ENCODE measurements at regions not wholly inside any gene's neighbourhood (a gene's known extent, or its start where the extent isn't known, plus 50 kb on each side); places are given as distances from the start of the nearest gene placed in this dataset.

- Histone ChIP-seq H3K9me3 (ENCODE audit: insufficient read depth, low read length) (no peaks in the 10 kb centered on the region), H2AFZ (ENCODE audit: low read depth, low read length) (no peak overlapping the region), H3K4me3 (ENCODE audit: low read length) (no peak overlapping the region), H3K27me3 (ENCODE audit: low read depth, low read length) (peaks cover 71% of the 10 kb centered on the region), H3K4me2 (ENCODE audit: low read length) (no peak overlapping the region), H3K9ac (ENCODE audit: low read length) (no peak overlapping the region), H3K4me1 (ENCODE audit: low read length) (no peaks in the 10 kb centered on the region), H4K20me1 (ENCODE audit: insufficient read depth, low read length) (no peaks in the 10 kb centered on the region), H3K36me3 (replicated peaks; ENCODE audit: low read depth, low read length) (no peaks in the 10 kb centered on the region), H3K27ac (ENCODE audit: low read length) (no peak overlapping the region), H3K79me2 (ENCODE audit: low read length) (no peaks in the 10 kb centered on the region)
- TF ChIP-seq EZH2phosphoT487 (IDR thresholded peaks at IDR 0.05; ENCODE audit: low read depth) (no peak), CTCF (IDR thresholded peaks at IDR 0.05; ENCODE audit: low read depth, low read length) (no peak)
Observed at GRCh38 chr18:49668574-49669275, 106.9 kb downstream of the LIPG start.

DNA sequence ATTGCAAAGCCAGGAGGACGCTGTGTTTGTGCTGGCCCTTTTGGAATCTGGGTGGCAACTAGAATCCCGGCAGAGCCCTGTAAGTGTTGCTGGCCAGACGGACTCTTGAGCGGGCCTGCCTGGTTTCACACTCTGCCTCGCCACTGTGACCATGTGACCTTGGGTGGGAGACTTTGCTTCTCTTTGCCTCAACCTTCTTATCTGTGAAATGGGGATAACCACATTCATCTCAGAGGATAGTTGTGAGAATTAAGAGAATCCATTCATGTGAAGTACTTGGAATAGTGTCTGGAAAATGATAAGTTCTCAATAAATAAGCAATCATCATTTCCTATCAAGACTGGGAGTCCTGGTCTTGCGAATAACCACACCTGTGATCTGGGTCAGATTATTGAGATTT is 105.6 kb downstream of the LIPG start:
- Histone ChIP-seq H3K27ac (ENCODE audit: low read length) (no peak overlapping the region), H3K9ac (ENCODE audit: low read length) (no peak overlapping the region), H3K9me3 (ENCODE audit: insufficient read depth, low read length) (no peaks in the 10 kb centered on the region), H3K36me3 (replicated peaks; ENCODE audit: low read depth, low read length) (no peaks in the 10 kb centered on the region), H3K4me1 (ENCODE audit: low read length) (no peaks in the 10 kb centered on the region), H3K27me3 (ENCODE audit: low read depth, low read length) (peaks cover 59% of the 10 kb centered on the region), H3K79me2 (ENCODE audit: low read length) (no peaks in the 10 kb centered on the region), H3K4me3 (ENCODE audit: low read length) (no peak overlapping the region), H2AFZ (ENCODE audit: low read depth, low read length) (no peak overlapping the region), H3K4me2 (ENCODE audit: low read length) (no peak overlapping the region), H4K20me1 (ENCODE audit: insufficient read depth, low read length) (no peaks in the 10 kb centered on the region)
- TF ChIP-seq EZH2phosphoT487 (IDR thresholded peaks at IDR 0.05; ENCODE audit: low read depth) (no peak), CTCF (IDR thresholded peaks at IDR 0.05; ENCODE audit: low read depth, low read length) (no peak)

DNA sequence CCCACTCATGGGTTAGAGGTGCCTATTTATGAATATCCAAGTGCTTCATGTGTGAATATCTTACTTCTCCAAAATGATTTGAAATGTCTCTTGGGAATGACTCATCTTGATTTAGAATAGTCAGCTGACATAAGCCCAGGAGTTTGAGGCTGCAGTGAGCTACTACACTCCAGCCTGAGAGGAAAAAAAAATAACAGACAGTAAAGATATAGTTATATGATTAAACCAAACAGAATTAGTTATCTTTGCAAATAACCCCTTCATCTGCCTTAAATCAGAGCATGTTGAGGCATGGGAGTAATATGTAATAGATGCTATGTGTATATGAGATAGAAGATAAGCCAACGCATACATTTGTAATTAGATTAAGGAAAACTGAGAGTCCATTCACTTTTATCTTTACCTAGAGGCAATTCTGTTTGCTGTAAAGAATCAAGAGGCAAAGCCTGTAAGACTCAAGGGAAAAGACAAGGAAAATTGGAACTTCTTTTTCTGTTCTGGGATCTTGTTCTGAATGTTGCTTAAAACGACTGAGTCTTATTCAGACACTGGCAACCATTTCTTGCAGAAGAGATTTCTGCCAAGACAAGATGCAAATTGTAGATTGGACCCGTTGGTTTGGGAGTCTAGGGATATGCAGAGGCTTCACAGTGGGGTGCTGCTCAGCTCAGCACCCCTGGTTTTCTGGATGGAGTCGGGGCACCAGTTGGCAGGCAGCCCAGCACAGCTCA is 104.4 kb downstream of the LIPG start:
- TF ChIP-seq EZH2phosphoT487 (IDR thresholded peaks at IDR 0.05; ENCODE audit: low read depth) (no peak), CTCF (IDR thresholded peaks at IDR 0.05; ENCODE audit: low read depth, low read length) (no peak)
- no peak overlapping the region for H3K4me3 ChIP-seq (ENCODE audit: low read length)

More for the DNA sequence above, 104.4 kb downstream of the LIPG start:
- no peaks in the 10 kb centered on the region for H3K36me3 ChIP-seq (replicated peaks; ENCODE audit: low read depth, low read length)
- H3K27me3 ChIP-seq (ENCODE audit: low read depth, low read length), result peaks cover 55% of the 10 kb centered on the region
- no peaks in the 10 kb centered on the region for H3K79me2 ChIP-seq (ENCODE audit: low read length)
- H3K4me1 ChIP-seq (ENCODE audit: low read length), result no peaks in the 10 kb centered on the region
- H3K27ac ChIP-seq (ENCODE audit: low read length), result no peak overlapping the region
- H3K9me3 ChIP-seq (ENCODE audit: insufficient read depth, low read length), result no peaks in the 10 kb centered on the region
- H2AFZ ChIP-seq (ENCODE audit: low read depth, low read length), result no peak overlapping the region
- H4K20me1 ChIP-seq (ENCODE audit: insufficient read depth, low read length), result no peaks in the 10 kb centered on the region
- H3K9ac ChIP-seq (ENCODE audit: low read length), result no peak overlapping the region
- no peak overlapping the region for H3K4me2 ChIP-seq (ENCODE audit: low read length)
